ENCODE measurements at regions not wholly inside any gene's neighbourhood (a gene's known extent, or its start where the extent isn't known, plus 50 kb on each side); places are given as distances from the start of the nearest gene placed in this dataset.

GRCh38 chr4:138898282-138898681 lies 117.3 kb upstream of the NOCT start:
- H3K9me3 ChIP-seq = no peaks in the 10 kb centered on the region
- no peak overlapping the region for H3K27ac ChIP-seq
- H3K4me1 ChIP-seq = peaks cover 0 to 9% (median 0%) of the 10 kb centered on the region in 3 donors
- DNase-seq = no peak
- TF ChIP-seq POLR2A (IDR thresholded peaks at IDR 0.05) (no peak), CTCF (IDR thresholded peaks at IDR 0.05) (no peak)
- no peaks in the 10 kb centered on the region for H3K36me3 ChIP-seq
- WGBS, 2 donors = 45% methylated on average over 2 of the region's 2 CpGs
- H3K27me3 ChIP-seq = no peaks in the 10 kb centered on the region
- no peak overlapping the region for H3K4me3 ChIP-seq
- intact Hi-C loops (cut with DNase I) = no loop called here

DNA sequence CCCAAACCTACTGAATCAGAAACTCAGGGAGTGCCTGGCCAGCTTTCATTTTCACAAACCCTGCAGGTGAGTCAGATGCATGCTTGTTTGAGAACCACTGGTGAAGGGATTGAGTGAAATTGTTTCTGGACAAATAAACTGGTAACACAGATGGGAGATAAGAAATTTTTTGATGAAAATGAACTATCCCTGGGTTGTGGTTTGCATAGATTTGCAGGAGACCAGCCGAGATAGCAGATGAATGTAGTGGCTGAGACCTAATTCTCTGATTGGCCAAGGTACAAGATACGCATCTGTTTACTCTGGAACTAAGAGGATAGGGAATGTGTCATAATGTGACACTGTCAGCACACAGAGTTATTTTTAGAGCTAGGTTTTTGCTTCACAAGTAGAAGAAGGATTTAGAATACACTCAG lies 117.8 kb upstream of the NOCT start:
- no peak overlapping the region for H3K4me3 ChIP-seq
- TF ChIP-seq POLR2A (IDR thresholded peaks at IDR 0.05) = no peak
- TF ChIP-seq CTCF (IDR thresholded peaks at IDR 0.05) = no peak
- H3K36me3 ChIP-seq = no peaks in the 10 kb centered on the region
- intact Hi-C loops (cut with DNase I) = no loop called here
- H3K27me3 ChIP-seq = no peaks in the 10 kb centered on the region
- H3K4me1 ChIP-seq = peaks cover 0 to 9% (median 0%) of the 10 kb centered on the region in 3 donors
- no peak overlapping the region for H3K27ac ChIP-seq
- WGBS, 2 donors = 23 to 44% methylated on average over 2 of the region's 2 CpGs
- DNase-seq = no peak
- no peaks in the 10 kb centered on the region for H3K9me3 ChIP-seq

GRCh38 chr4:138894709-138895108 lies 120.9 kb upstream of the NOCT start:
- H3K9me3 ChIP-seq = no peaks in the 10 kb centered on the region
- no peak for TF ChIP-seq POLR2A (IDR thresholded peaks at IDR 0.05)
- TF ChIP-seq CTCF (IDR thresholded peaks at IDR 0.05) = no peak
- no peaks in the 10 kb centered on the region for H3K36me3 ChIP-seq
- peaks cover 0 to 9% (median 0%) of the 10 kb centered on the region in 3 donors for H3K4me1 ChIP-seq
- no peak for DNase-seq
- WGBS, 2 donors = 70 to 80% methylated on average over 1 of the region's 1 CpG
- intact Hi-C loops (cut with DNase I) = no loop called here
- H3K27ac ChIP-seq = no peak overlapping the region
- H3K27me3 ChIP-seq = no peaks in the 10 kb centered on the region
- H3K4me3 ChIP-seq = no peak overlapping the region

- H3K27ac ChIP-seq = no peak overlapping the region
Measured at GRCh38 chr4:138894011-138894410, 121.6 kb upstream of the NOCT start.

More at GRCh38 chr4:138894011-138894410, 121.6 kb upstream of the NOCT start:
- no peak for DNase-seq
- TF ChIP-seq CTCF (IDR thresholded peaks at IDR 0.05) (no peak), POLR2A (IDR thresholded peaks at IDR 0.05) (no peak)
- no peaks in the 10 kb centered on the region for H3K36me3 ChIP-seq
- H3K4me1 ChIP-seq = peaks cover 0 to 9% (median 0%) of the 10 kb centered on the region in 3 donors
- intact Hi-C loops (cut with DNase I) = no loop called here
- no peaks in the 10 kb centered on the region for H3K9me3 ChIP-seq
- H3K4me3 ChIP-seq = no peak overlapping the region
- no peaks in the 10 kb centered on the region for H3K27me3 ChIP-seq

All from esophagus squamous epithelium (tissue), 5 donors.